ENCODE measurements at regions not wholly inside any gene's neighbourhood (a gene's known extent, or its start where the extent isn't known, plus 50 kb on each side); places are given as distances from the start of the nearest gene placed in this dataset.
"Not testable (repeated sequence)": the region's sequence is repeated elsewhere in the genome, so short reads cannot be mapped to it uniquely, and the experiment has no call there.

DNA sequence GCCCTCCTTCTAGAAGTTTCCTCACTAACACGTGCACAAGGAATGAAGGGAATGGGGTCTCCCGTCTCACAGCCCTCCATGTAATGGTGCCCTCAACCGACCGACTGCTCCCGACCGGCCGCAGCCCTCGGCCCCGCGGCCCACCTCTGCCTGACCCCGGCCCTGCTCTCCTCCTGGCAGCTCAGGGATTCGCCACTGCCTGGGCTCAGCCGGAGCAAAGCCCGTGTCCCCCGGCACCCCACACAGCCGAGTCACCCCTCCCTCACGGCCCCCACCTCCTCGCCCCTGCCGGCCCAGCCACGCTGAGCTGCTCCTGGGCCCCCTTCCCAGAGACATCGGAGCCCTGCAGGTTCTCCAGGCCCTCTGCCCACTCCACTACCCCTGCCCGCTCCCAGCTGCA lies 171.0 kb downstream of the TMEM121 start:
- not testable (repeated sequence) for TF ChIP-seq POLR2A (IDR thresholded peaks at IDR 0.05)
- TF ChIP-seq, protein P1, sequence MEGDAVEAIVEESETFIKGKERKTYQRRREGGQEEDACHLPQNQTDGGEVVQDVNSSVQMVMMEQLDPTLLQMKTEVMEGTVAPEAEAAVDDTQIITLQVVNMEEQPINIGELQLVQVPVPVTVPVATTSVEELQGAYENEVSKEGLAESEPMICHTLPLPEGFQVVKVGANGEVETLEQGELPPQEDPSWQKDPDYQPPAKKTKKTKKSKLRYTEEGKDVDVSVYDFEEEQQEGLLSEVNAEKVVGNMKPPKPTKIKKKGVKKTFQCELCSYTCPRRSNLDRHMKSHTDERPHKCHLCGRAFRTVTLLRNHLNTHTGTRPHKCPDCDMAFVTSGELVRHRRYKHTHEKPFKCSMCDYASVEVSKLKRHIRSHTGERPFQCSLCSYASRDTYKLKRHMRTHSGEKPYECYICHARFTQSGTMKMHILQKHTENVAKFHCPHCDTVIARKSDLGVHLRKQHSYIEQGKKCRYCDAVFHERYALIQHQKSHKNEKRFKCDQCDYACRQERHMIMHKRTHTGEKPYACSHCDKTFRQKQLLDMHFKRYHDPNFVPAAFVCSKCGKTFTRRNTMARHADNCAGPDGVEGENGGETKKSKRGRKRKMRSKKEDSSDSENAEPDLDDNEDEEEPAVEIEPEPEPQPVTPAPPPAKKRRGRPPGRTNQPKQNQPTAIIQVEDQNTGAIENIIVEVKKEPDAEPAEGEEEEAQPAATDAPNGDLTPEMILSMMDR (IDR thresholded peaks at IDR 0.05): not testable (repeated sequence)
